Thyroid gland (tissue), 4 donors: ENCODE measurements at regions not wholly inside any gene's neighbourhood (a gene's known extent, or its start where the extent isn't known, plus 50 kb on each side); places are given as distances from the start of the nearest gene placed in this dataset.

Experiments
- POLR2A ChIP-seq, 2 donors: fragments of 450-650 bp; IDR thresholded peaks; one replicate each; pipeline ENCODE4 v1.6.1; 2017; ENCODE audit warnings: antibody characterized with exemption in 2 of 2, mild to moderate bottlenecking in 2 of 2, moderate library complexity in 1 of 2
- TF ChIP-seq, protein P1 (sequence below), 6 experiments: fragments of 200-600 bp in 3 of 6; fragments of 450-650 bp in 3 of 6; sonication (generic) in 3 of 6; IDR thresholded peaks; one replicate each; pipeline ENCODE4 v1.5.1; 2016 to 2019; ENCODE audit warnings: antibody characterized with exemption in 6 of 6, mild to moderate bottlenecking in 2 of 6, inconsistent platforms in 1 of 6, moderate library complexity in 1 of 6

DNA sequence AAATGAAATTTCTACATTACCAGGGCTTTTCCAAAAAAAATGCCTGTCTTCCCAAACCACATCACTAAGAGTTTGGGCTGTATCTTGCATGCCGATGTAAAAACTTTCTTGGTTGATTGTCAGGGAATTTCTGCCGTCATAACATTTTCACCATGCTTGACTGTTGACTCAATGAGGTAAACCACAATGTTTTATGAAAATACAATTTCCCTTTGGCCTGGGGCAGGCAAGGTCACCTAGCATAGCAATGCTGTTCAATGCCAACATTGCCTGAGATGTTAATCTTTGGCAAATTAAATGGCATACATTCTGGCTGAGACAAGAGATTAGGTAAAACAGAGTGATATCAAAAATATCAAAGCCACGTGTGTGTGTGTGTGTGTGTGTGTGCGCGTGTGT is 137.1 kb upstream of the TBL1X start:
- TF ChIP-seq, protein P1, sequence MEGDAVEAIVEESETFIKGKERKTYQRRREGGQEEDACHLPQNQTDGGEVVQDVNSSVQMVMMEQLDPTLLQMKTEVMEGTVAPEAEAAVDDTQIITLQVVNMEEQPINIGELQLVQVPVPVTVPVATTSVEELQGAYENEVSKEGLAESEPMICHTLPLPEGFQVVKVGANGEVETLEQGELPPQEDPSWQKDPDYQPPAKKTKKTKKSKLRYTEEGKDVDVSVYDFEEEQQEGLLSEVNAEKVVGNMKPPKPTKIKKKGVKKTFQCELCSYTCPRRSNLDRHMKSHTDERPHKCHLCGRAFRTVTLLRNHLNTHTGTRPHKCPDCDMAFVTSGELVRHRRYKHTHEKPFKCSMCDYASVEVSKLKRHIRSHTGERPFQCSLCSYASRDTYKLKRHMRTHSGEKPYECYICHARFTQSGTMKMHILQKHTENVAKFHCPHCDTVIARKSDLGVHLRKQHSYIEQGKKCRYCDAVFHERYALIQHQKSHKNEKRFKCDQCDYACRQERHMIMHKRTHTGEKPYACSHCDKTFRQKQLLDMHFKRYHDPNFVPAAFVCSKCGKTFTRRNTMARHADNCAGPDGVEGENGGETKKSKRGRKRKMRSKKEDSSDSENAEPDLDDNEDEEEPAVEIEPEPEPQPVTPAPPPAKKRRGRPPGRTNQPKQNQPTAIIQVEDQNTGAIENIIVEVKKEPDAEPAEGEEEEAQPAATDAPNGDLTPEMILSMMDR (IDR thresholded peaks at IDR 0.05): no peak
- no peak for TF ChIP-seq POLR2A (IDR thresholded peaks at IDR 0.05)
